Esophagus muscularis mucosa (tissue), 4 donors: ENCODE measurements at regions not wholly inside any gene's neighbourhood (a gene's known extent, or its start where the extent isn't known, plus 50 kb on each side); places are given as distances from the start of the nearest gene placed in this dataset.

Source experiments
- DNase-seq: peaks from one replicate; pipeline ENCODE4 v3.0.0-alpha.2; 2017; ENCODE audit errors: extremely low spot score
- H3K27ac ChIP-seq, 4 donors: fragments of 200-600 bp; sonication (generic); replicated peaks in 1 of 4; 1 replicate in 3 of 4; 2 replicates in 1 of 4; pipeline ENCODE4 v1.5.1; 2016 to 2019; ENCODE audit warnings: mild to moderate bottlenecking in 1 of 4
- H3K27me3 ChIP-seq, 4 donors: fragments of 200-600 bp; sonication (generic); one replicate each; pipeline versions ENCODE4 v1.5.1 to v1.6.0; 2016 to 2019
- H3K36me3 ChIP-seq, 4 donors: fragments of 200-600 bp; sonication (generic); one replicate each; pipeline ENCODE4 v1.5.1; 2016 to 2019
- H3K4me1 ChIP-seq, 4 donors: fragments of 200-600 bp; sonication (generic); one replicate each; pipeline ENCODE4 v1.5.1; 2016 to 2019
- H3K4me3 ChIP-seq, 4 donors: fragments of 200-600 bp; sonication (generic); 1 replicate in 2 of 4; 2 replicates in 2 of 4; pipeline ENCODE4 v1.5.1; 2016 to 2019; ENCODE audit warnings: mild to moderate bottlenecking in 4 of 4, moderate library complexity in 1 of 4
- H3K9me3 ChIP-seq, 4 donors: fragments of 200-600 bp; sonication (generic); 1 replicate in 3 of 4; 2 replicates in 1 of 4; pipeline ENCODE4 v1.5.1; 2016 to 2019
- EP300 ChIP-seq: sonication (generic); formaldehyde crosslinking; IDR thresholded peaks from one replicate; pipeline ENCODE4 v1.6.1; 2017; ENCODE audit warnings: antibody characterized with exemption
- POLR2A ChIP-seq: fragments of 450-650 bp; IDR thresholded peaks from one replicate; pipeline ENCODE4 v1.6.1; 2017; ENCODE audit warnings: antibody characterized with exemption, moderate library complexity, mild to moderate bottlenecking, low read depth
- POLR2AphosphoS5 ChIP-seq, 2 donors: sonication (generic); formaldehyde crosslinking; IDR thresholded peaks; one replicate each; pipeline ENCODE4 v1.6.1; 2017; ENCODE audit warnings: antibody characterized with exemption in 2 of 2
- WGBS: methylation state at CpG from one replicate; pipeline ENCODE4 v1.1.5; 2018; 5-methylcytosine and 5-hydroxymethylcytosine counted together
- intact Hi-C: fragments of 100-400 bp; cut with DNase I; formaldehyde crosslinking; loops from one replicate; pipeline ENCODE4 v1.15.1; 2023
- TF ChIP-seq, protein P1 (sequence below), 3 experiments: fragments of 200-600 bp in 2 of 3; fragments of 450-650 bp in 1 of 3; sonication (generic) in 2 of 3; IDR thresholded peaks; one replicate each; pipeline ENCODE4 v1.5.1; 2017 to 2019; ENCODE audit warnings: antibody characterized with exemption in 3 of 3, mild to moderate bottlenecking in 2 of 3, moderate library complexity in 1 of 3

- no peak overlapping the region for H3K27ac ChIP-seq
These were observed 167.5 kb downstream of the NR2F2 start for GRCh38 chr15:96497951-96498350.

GRCh38 chr15:96500508-96500907 is 170.0 kb downstream of the NR2F2 start:
- Histone ChIP-seq H3K36me3 (no peaks in the 10 kb centered on the region), H3K27ac (no peak overlapping the region), H3K9me3 (no peaks in the 10 kb centered on the region), H3K4me3 (no peak overlapping the region), H3K4me1 (no peaks in the 10 kb centered on the region), H3K27me3 (no peaks in the 10 kb centered on the region)
- no peak for TF ChIP-seq POLR2AphosphoS5 (IDR thresholded peaks at IDR 0.05)
- TF ChIP-seq EP300 = no peak
- TF ChIP-seq, protein P1, sequence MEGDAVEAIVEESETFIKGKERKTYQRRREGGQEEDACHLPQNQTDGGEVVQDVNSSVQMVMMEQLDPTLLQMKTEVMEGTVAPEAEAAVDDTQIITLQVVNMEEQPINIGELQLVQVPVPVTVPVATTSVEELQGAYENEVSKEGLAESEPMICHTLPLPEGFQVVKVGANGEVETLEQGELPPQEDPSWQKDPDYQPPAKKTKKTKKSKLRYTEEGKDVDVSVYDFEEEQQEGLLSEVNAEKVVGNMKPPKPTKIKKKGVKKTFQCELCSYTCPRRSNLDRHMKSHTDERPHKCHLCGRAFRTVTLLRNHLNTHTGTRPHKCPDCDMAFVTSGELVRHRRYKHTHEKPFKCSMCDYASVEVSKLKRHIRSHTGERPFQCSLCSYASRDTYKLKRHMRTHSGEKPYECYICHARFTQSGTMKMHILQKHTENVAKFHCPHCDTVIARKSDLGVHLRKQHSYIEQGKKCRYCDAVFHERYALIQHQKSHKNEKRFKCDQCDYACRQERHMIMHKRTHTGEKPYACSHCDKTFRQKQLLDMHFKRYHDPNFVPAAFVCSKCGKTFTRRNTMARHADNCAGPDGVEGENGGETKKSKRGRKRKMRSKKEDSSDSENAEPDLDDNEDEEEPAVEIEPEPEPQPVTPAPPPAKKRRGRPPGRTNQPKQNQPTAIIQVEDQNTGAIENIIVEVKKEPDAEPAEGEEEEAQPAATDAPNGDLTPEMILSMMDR (IDR thresholded peaks at IDR 0.05) = no peak
- TF ChIP-seq POLR2A = no peak
- 76% methylated on average over 5 of the region's 5 CpGs for WGBS
- no peak for DNase-seq
- intact Hi-C loops = no loop called here

More at GRCh38 chr15:96497951-96498350, 167.5 kb downstream of the NR2F2 start:
- DNase-seq = no peak
- 82% methylated on average over 7 of the region's 7 CpGs for WGBS
- no peaks in the 10 kb centered on the region for H3K9me3 ChIP-seq
- H3K4me1 ChIP-seq = no peaks in the 10 kb centered on the region
- no peak for TF ChIP-seq EP300
- TF ChIP-seq, protein P1 (IDR thresholded peaks at IDR 0.05) = no peak
- TF ChIP-seq POLR2AphosphoS5 (IDR thresholded peaks at IDR 0.05) = no peak
- H3K36me3 ChIP-seq = no peaks in the 10 kb centered on the region
- intact Hi-C loops = no loop called here
- no peak overlapping the region for H3K4me3 ChIP-seq
- no peaks in the 10 kb centered on the region for H3K27me3 ChIP-seq

GRCh38 chr15:96501362-96501761 is 170.9 kb downstream of the NR2F2 start:
- Histone ChIP-seq H3K4me1 (no peaks in the 10 kb centered on the region), H3K36me3 (no peaks in the 10 kb centered on the region), H3K9me3 (no peaks in the 10 kb centered on the region), H3K27me3 (no peaks in the 10 kb centered on the region), H3K4me3 (no peak overlapping the region), H3K27ac (no peak overlapping the region)
- peak; percentile 68 for DNase-seq
- intact Hi-C loops = no loop called here
- TF ChIP-seq, protein P1 (IDR thresholded peaks at IDR 0.05) = no peak
- TF ChIP-seq POLR2AphosphoS5 (IDR thresholded peaks at IDR 0.05) = no peak
- no peak for TF ChIP-seq POLR2A
- TF ChIP-seq EP300 = no peak
- WGBS = 93% methylated on average over 1 of the region's 1 CpG

- Histone ChIP-seq H3K27ac (no peak overlapping the region), H3K27me3 (no peaks in the 10 kb centered on the region), H3K9me3 (no peaks in the 10 kb centered on the region), H3K4me1 (no peaks in the 10 kb centered on the region), H3K36me3 (no peaks in the 10 kb centered on the region), H3K4me3 (no peak overlapping the region)
- peak; percentile 80 for DNase-seq
- intact Hi-C loops = no loop called here
- TF ChIP-seq POLR2AphosphoS5 (IDR thresholded peaks at IDR 0.05) = no peak
- TF ChIP-seq POLR2A = no peak
- TF ChIP-seq, protein P1 (IDR thresholded peaks at IDR 0.05) = no peak
- no peak for TF ChIP-seq EP300
- WGBS = 93% methylated on average over 4 of the region's 4 CpGs
These were observed 171.7 kb downstream of the NR2F2 start for GRCh38 chr15:96502196-96502595.

DNA sequence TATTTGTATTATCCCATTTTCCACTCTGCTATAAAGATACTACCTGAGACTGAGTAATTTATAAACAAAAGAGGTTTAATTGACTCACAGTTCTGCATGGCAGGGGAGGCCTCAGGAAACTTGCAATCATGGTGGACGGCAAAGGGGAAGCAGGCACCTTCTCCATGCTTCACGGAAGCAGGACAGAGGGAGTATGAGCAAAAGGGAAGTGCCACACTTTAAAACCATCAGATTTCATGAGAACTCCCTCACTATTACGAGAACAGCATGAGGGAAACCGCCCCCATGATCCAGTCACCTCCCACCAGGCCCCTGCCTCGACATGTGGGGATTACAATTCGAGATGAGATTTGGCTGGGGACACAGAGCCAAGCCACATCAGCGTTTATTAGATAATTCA is 172.8 kb downstream of the NR2F2 start:
- Histone ChIP-seq H3K36me3 (no peaks in the 10 kb centered on the region), H3K9me3 (no peaks in the 10 kb centered on the region), H3K27ac (no peak overlapping the region), H3K4me1 (no peaks in the 10 kb centered on the region), H3K27me3 (no peaks in the 10 kb centered on the region), H3K4me3 (no peak overlapping the region)
- peak; percentile 42 for DNase-seq
- intact Hi-C loops = no loop called here
- 84% methylated on average over 7 of the region's 7 CpGs for WGBS
- TF ChIP-seq, protein P1 (IDR thresholded peaks at IDR 0.05) = no peak
- TF ChIP-seq POLR2AphosphoS5 (IDR thresholded peaks at IDR 0.05) = no peak
- no peak for TF ChIP-seq POLR2A
- TF ChIP-seq EP300 = no peak
